Occipital lobe (tissue), 1 donor: ENCODE measurements at regions not wholly inside any gene's neighbourhood (a gene's known extent, or its start where the extent isn't known, plus 50 kb on each side); places are given as distances from the start of the nearest gene placed in this dataset.
"Not testable (repeated sequence)": the region's sequence is repeated elsewhere in the genome, so short reads cannot be mapped to it uniquely, and the experiment has no call there.

ENCODE experiments used
- DNase-seq: peaks from one replicate; lab custom pipeline; 2025; lab: John Stamatoyannopoulos, UW

DNA sequence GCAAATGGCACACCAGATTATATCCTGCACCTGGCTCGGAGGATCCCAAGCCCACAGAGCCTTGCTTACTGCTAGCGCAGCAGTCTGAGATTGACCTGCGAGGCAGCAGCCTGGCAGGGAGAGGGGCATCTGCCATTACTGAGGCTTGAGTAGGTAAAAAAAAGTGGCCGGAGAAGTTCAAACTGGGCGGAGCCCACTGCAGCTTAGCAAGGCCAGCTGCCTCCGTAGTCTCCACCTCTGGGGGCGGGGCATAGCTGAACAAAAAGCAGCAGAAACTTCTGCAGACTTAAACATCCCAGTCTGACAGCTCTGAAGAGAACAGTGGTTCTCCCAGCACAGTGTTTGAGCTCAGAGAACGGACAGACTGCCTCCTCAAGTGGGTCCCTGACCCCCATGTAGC lies 85.4 kb upstream of the TMEM170B start:
- DNase-seq: not testable (repeated sequence)

DNA sequence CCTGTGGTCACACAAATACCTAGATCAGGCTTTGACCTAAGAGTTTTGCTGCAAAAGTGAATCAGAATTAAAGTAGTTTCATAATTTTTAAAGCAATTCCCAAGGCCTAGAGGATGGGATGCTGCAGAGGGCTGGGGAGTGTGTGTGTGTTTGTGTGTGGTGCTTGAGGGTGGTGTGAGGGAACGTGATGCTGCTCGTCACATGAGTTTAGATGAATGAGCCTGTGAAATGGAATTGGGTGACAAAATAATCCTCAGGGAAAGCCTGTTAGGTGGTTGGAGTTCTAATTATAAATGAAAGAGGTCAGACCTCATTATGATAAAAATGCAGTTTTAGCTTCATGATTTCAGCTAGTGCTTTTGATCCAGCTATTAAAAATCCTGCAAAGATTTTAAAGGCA lies 87.5 kb upstream of the TMEM170B start:
- no peak for DNase-seq

DNA sequence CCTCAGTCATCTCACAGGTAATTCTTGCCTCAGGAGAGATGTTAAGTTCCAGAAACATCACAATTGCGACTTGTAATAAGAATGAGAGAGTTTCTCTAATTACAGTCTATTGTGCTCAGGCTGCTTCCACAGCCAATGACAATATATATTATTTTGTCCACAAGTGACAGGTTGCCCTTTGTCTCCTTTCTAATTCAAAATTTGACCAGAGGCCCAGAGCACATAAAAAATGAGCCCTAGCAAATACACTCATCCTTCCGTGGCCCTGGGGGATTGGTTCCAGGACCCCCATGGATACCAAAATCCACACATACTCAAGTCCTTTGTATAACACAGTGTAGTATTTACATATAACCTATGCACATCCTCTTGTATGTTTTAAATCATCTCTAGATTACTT lies 88.1 kb upstream of the TMEM170B start:
- DNase-seq: no peak

DNA sequence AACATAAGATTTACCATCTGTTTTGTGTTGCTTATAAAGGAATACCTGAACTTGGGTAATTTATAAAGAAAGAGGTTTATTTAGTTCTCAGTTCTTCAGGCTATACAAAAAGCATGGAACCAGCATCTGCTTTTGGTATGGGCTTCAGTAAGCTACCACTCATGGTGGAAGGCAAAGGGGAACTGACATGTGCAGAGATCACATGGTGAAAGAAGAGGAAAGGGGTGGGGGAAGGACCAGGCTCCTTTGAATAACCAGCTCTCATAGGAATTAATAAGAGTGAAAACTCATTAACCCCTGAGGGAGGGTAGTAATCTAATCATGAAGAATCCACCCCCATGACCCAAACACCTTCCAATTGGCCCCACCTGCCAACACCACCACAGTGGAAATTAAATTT lies 89.5 kb upstream of the TMEM170B start:
- DNase-seq: no peak

DNA sequence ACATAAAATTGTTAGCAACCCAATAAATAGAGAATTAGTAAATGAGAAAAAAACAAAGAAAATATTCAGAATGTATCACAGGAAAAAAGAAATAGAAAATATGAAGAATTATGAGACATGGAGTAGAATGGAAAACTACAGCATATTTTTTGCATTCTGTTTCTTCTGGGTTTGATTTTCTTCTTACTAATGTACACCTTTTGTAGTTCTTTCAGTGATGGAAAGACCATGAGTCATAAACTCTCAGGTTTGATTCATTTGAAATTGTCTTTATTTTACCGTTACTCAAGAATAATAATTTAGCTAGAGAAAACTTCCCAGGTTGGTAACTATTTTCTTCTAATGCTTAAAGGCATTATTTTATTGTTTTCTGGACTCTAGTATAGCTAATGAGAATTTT lies 90.3 kb upstream of the TMEM170B start:
- no peak for DNase-seq

DNA sequence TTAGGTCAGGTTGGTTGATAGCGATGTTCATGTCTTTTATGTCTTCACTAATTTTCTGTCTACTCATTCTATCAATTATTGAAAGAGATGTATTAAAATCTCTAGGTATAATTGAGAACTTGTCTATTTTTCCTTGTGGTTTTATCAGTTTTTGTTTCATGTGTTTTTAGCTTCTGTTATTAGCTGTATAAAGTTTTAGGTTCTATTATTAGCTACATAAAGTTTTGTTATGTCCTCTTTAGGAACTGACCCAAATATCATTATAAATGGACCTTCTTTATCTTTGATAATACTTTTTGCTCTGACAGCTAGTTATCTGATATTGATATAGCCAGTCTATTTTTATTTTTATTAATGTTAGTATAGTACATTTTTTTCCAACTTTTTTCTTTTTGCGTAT lies 92.4 kb upstream of the TMEM170B start:
- no peak for DNase-seq

DNA sequence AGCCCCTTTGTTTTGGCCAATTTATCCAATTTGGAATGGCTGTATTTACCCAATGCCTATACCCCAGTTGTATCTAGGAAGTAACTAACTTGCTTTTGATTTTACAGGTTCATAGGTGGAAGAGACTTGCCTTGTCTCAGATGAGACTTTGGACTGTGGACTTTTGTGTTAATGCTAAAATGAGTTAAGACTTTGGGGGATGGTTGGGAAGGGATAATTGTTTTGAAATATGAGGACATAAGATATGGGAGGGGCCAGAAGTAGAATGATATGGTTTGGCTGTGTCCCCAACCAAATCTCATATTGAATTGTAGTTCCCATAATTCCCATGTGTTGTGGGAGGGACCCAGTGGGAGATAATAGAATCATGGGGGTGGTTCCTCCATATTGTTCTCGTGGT lies 94.4 kb upstream of the TMEM170B start:
- not testable (repeated sequence) for DNase-seq

DNA sequence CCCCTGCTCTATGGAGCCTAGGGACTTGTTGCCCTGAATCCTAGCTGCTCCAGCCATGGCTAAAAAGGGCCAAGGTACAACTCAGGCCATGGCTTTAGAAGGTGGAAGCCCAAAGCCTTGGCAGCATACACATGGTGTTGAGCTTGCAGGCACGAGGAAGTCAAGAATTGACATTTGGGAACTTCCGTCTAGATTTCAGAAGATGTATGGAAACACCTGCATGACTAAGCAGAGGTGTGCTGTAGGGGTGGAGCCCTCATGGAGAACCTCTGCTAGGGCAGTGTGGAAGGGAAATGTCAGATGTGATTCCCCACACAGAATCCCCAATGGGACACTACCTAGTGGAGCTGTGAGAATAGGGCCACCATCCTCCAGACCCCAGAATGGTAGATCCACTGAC lies 95.1 kb upstream of the TMEM170B start:
- DNase-seq: no peak

DNA sequence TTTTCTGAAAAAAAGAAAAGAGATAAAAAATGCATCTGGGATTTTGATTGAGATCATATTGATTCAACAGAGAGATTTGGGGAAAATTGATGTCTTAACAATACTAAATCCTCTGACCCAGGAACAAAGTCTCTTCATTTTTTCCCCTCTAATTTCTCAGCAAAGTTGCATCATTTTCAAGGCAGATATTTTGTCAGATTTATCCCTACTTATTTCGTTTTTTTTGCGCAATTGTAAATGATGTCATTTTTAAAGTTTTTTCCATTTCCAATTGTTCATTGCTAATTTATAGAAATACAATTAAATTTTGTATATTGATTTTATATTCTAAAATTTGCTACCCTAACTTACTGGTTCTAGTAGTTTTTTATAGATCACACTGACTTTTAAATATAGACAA lies 97.7 kb upstream of the TMEM170B start:
- DNase-seq: no peak

DNA sequence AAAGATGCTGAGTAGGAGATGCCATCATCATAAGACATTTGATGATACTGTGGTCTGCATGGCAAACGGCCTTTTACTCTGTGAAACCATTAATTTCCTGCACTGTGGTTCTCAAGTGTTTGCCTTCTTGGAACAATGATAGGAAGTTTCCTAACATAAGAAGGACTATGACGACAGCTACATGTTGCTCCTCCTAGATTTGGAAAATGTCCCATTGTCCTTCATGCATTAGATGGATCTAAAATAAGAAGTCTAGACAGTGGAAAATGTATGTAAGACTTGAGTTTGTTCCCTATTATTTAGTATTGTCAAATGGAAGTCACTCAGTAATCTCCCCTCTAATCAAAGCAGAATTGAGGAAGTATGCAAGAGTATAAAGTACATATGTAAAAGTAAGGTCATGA lies 98.5 kb upstream of the TMEM170B start:
- DNase-seq: no peak

DNA sequence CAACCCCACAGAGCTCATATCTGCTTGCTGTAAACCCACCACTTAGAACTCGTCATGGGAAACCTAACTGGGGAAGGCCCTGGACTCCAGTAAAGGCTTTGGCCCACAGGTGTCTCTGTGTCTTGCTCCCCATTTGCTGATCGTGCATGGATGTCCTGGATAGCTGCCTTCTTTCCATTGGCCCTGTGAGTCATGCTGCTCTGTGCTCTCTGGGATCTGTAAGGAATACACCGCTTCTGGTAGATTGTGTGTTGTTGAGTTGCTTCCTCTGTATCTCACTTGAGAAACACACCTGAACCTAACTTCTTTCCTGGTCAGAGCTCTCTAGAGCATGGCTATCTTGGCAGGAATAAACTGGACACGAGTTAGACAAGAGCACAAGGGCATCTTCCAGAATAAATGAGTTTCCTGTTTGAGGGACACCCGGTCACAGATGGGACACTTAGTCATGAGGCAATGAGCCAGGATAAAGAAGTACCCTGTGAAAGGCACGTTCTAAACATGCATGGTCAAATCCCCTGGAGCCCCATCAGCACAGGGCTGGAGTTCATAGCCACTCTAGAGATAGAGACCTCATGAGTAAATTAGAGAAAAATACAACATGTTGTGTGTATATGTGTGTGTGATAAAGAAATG lies 99.6 kb upstream of the TMEM170B start:
- DNase-seq: no peak

DNA sequence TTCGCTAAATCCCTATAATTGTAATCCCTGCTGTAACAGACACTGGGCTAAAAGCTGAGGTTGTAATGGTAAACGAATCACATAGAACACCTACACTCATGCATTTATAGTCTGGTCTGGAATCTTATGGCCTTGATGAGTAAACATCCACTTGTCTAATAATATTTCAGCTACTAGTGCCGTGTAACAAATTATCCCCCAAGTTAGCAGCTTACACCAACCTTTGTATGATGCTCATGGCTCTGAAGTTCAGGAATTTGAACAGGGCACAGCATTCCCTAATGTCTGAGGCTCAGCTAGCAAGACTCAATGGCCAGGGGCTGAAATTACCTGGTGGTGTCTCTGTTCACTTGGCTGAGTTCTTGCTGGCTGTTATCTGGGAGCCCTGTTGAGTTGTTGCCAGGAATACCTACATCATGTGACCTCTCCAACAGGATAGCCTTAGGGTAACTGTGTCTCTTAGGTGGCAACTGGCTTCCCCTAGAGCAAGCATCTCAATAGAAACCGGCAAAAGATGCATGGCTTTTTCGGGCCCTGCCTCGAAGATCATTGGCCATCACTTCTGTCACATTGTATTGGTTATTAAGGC lies 100.9 kb upstream of the TMEM170B start:
- no peak for DNase-seq

DNA sequence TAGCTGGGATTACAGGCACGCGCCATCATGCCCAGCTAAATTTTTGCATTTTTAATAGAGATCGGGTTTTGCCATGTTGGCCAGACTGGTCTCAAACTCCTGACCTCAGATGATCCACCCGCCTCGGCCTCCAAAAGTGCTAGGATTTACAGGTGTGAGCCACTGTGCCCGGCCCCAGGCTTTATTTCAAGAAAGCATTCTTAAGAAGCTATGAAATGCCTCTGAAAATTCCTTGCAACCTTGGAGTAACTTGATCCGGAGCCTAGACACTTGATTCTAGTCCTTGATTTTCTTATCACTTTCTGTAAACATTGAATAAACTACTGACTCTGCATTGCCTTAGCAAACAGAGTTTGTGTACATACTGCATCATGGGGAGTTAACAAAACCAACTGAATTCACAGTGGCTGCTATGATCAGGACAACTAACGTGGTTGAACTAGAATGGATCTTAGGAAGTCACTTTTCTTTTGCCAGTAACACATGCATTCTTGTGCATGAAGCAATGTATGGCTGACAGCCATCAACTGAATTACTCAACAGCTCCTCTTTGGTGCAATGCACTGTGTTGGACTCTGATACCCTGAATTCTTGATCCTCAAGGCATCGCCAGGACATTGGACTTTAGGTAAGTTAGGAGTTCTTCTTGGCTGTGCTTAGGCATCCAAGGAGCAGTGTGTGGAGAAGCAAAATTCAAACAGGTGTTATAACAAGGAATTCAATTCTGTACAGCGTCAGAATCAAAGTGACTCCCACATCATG lies 102.8 kb upstream of the TMEM170B start:
- no peak for DNase-seq

DNA sequence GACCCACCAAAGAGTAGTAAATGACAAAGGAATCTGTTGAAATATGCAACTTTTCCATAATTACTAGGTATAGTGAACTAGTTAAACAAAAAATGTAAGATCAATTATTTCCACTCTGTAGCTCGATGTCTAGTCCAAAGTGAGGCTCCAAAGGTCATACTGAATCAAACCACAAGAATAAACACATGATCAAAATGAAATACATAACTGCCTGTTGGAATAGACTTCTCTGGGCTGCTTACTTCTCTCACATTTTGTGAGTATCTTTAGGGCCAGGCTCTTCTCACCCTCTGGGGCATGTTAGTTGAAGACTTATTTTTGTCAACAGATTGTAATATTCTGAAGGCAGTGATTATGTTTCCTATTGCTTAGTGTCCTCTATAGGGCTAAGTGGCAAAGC lies 103.7 kb upstream of the TMEM170B start:
- no peak for DNase-seq

DNA sequence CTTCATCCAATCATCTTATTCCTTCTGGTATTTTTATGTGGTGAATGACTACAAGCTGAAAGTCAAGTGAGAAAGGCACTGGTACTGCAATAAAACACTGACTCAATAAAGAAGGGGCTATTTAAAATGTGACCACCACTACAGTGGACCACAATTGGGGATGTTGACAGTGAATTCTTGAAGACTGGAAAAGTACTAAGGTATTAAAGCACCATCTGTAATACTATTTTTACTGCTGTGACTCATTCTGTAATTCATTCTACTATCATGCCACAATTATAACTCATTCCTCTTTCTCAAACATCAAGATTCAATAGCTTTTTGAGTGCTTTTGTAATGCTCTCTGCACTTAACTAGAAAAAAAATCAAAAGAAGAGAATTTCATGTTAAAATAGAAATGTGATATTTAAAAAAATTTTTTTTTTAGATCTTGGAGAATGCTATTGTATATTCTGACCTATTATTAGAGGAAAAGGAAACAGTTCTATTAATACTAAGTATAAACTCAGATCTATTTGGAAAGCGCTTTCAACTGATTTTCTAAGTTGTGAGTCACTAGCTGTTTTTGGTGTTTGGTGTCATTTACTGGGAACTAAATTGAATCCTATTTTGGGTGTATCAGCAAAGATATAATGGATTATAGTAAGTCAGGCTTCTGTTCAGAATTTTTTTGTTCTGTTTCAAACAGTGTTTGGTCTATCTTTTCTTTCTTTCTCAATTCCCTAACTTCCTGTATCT lies 104.7 kb upstream of the TMEM170B start:
- no peak for DNase-seq

DNA sequence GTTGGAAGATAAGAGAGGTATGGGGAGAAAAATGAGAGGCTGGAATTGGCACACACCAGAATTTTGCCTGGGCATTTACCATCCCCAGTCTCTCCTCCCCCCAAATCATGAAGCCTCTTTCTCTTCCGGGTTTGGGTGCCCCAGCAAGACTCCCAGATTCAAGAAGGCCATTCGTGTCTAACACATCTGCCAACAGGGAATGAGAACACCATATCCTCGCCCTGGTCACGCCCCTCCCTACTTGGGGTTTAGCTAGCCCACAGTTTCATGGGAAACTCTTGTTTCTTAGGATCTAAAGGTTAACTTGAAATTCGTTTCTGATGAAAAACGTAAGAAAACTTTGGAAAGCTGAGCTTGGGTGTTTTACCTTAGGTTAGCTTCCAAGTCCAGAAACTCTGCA lies 105.5 kb upstream of the TMEM170B start:
- DNase-seq: no peak

DNA sequence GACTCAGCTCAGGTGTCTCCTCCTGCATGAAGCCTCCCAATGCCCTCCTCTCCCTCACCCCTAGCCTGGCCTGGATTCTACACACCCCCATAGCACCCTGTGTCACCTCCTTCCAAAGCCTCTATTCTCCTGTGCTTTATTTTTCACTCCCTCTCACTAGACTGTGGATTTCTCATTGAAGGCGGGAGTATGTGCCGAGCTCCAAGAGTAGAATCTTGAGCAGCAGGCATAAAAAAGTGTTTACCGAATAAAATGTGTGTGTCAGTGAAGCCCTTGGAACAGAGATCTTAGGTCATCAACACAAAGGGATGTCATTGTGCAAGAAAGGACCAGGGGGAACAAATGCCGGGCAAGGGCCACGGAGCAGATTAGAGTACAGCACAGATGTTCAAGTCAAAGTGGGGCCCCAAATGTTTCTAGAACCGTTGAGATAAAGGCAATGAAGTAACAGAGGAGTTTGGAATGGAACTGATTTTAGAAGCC lies 106.1 kb upstream of the TMEM170B start:
- no peak for DNase-seq

DNA sequence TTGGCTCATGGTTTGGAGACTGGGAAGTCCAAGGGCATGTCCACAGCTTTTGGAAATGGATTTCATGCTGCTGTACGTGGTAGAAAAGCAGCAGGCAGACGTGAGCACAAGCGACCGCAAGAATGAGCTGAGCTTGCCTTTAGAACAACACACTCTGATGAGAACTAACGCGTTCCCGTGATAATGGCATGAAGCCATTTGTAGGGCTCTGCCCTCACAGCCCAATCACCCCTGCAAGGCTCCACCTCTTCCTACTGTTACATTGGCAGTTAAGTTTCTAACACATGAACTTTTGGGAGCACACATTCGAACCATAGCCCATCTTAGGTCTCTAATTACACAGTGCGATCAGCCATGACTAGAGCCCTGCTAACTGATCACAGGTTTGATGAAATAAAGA lies 107.5 kb upstream of the TMEM170B start:
- DNase-seq: no peak

DNA sequence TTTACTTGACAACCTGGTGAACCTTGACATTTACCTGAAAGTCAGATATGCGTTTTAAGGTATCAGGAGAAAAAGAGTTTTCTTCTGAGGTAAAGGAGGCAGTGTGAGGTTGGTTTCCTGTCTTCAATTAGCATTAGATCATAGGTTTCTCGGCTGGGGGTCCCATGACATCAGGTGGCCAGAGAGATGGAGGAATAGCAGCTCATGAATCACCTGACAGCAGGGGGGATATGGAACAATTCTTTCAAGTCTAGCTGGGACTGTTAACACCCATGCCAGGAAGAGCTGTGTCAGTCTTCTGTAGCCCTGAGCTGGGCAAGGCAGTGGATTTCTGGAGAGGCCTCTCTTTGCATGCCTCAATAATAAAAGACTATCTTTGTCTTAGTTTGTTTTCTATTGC lies 108.0 kb upstream of the TMEM170B start:
- DNase-seq: no peak

DNA sequence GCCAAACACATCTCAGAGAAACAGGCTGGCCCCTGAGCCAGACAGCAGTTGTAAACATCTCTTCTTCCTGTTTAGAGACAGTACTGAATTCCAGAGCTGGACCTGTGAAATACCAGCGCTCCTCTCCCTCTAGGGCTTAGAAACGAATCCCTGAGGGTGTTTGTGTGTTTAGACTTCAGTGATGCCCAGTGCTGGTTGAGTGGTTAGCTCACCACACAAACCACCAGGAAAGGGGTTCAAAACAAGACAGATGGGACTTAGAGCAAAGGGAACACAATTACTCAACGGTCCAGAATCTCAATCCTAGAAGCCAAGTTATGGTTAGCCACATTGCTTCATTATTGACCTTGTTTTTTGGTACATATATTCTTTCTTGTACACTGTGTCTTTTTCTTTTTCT lies 108.7 kb upstream of the TMEM170B start:
- no peak for DNase-seq

DNA sequence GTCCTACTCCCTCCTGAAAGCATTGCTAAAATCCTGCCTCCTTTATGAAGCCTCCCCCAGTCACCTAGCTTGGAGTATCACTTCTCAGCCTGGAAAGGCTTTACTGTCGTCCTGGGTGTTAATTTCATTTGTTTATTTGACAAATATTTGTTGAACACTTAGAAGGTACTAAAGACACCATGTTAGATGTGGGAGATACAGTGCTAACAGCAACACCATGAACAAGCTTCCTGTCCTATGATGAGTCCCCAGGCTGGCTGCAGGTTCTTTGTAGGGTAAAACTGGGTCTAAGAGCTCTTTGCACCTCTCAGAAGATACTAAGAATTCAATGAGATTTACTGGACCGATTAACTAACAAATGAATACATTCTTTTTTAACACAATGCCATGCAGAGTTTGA lies 109.2 kb upstream of the TMEM170B start:
- no peak for DNase-seq

DNA sequence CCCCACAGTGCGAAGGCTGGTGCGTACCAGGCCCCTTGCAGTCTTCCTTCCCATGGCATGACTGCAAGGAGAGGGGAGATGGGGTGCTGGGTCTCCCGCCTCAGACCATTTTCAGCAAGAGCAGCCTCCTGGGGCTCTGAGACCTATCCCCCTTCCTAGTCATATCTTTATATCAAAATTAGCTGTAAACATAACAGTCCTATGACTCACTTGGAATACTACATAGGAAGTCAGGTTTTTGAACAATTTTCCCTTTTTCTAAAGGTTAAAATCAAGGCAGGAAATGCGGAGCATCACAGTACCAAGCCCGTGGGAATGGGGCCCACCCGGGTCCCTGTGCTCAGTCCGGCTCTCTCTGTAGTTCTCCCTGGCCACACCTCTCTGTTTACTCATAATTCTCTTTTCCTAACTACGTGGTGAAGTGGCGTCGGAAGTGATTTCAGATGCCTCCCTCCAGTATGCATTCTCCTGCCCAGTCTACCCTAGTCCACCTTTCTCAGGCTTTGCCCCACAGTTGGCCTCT lies 109.8 kb upstream of the TMEM170B start:
- no peak for DNase-seq
